Vagina (tissue), 2 donors: ENCODE measurements at regions not wholly inside any gene's neighbourhood (a gene's known extent, or its start where the extent isn't known, plus 50 kb on each side); places are given as distances from the start of the nearest gene placed in this dataset.

Experiments
- DNase-seq, 2 donors: peaks; one replicate each; pipeline ENCODE4 v3.0.0-alpha.2; 2017; ENCODE audit errors: extremely low spot score in 2 of 2
- H3K27ac ChIP-seq: fragments of 200-600 bp; sonication (generic); one replicate; pipeline ENCODE4 v1.5.1; 2019
- H3K27me3 ChIP-seq: fragments of 200-600 bp; sonication (generic); one replicate; pipeline ENCODE4 v1.5.1; 2019
- H3K36me3 ChIP-seq, 2 donors: fragments of 200-600 bp; sonication (generic); one replicate each; pipeline ENCODE4 v1.5.1; 2017 to 2019
- H3K4me1 ChIP-seq: fragments of 200-600 bp; sonication (generic); one replicate; pipeline ENCODE4 v1.5.1; 2019
- H3K4me3 ChIP-seq, 2 donors: fragments of 200-600 bp; sonication (generic); 1 replicate in 1 of 2; 2 replicates in 1 of 2; pipeline ENCODE4 v1.5.1; 2016 to 2019
- H3K9me3 ChIP-seq: fragments of 200-600 bp; sonication (generic); one replicate; pipeline ENCODE4 v1.5.1; 2019
- CTCF ChIP-seq, 3 experiments: fragments of 450-650 bp in 2 of 3; fragments of 200-600 bp in 1 of 3; sonication (generic) in 1 of 3; IDR thresholded peaks; one replicate each; pipeline ENCODE4 v1.5.1; 2017 to 2019; ENCODE audit warnings: antibody characterized with exemption in 3 of 3, mild to moderate bottlenecking in 2 of 3, moderate library complexity in 2 of 3
- POLR2A ChIP-seq, 2 donors: fragments of 450-650 bp; IDR thresholded peaks; one replicate each; pipeline ENCODE4 v1.6.1; 2017; ENCODE audit warnings: antibody characterized with exemption in 2 of 2, mild to moderate bottlenecking in 2 of 2, moderate library complexity in 2 of 2
- POLR2AphosphoS5 ChIP-seq, 2 donors: sonication (generic); formaldehyde crosslinking; IDR thresholded peaks; one replicate each; pipeline ENCODE4 v1.9.0; 2017; ENCODE audit warnings: antibody characterized with exemption in 2 of 2, mild to moderate bottlenecking in 2 of 2, low read depth in 1 of 2; ENCODE audit not compliant: insufficient read depth in 1 of 2
- intact Hi-C: fragments of 100-400 bp; cut with DNase I; formaldehyde crosslinking; loops from one replicate; pipeline ENCODE4 v1.15.1; 2023

- no peak for TF ChIP-seq CTCF (IDR thresholded peaks at IDR 0.05)
- no peak for TF ChIP-seq POLR2AphosphoS5 (IDR thresholded peaks at IDR 0.05; ENCODE audit: insufficient read depth in 1 of 2, low read depth in 1 of 2)
- TF ChIP-seq POLR2A (IDR thresholded peaks at IDR 0.05) = no peak
- no peaks in the 10 kb centered on the region for H3K4me1 ChIP-seq
- intact Hi-C loops = no loop called here
- H3K27me3 ChIP-seq = no peaks in the 10 kb centered on the region
- DNase-seq = no peak
- H3K36me3 ChIP-seq = no peaks in the 10 kb centered on the region
- H3K9me3 ChIP-seq = no peaks in the 10 kb centered on the region
- no peak overlapping the region for H3K27ac ChIP-seq
- H3K4me3 ChIP-seq = no peak overlapping the region
Measured at GRCh38 chr12:88969127-88969526, 383.2 kb downstream of the DUSP6 start.

GRCh38 chr12:88960213-88960878, 380.1 kb upstream of the KITLG start:
- intact Hi-C loops = no loop called here
- Histone ChIP-seq H3K27me3 (no peaks in the 10 kb centered on the region), H3K27ac (no peak overlapping the region), H3K4me3 (no peak overlapping the region), H3K4me1 (no peaks in the 10 kb centered on the region), H3K9me3 (no peaks in the 10 kb centered on the region), H3K36me3 (no peaks in the 10 kb centered on the region)
- TF ChIP-seq POLR2AphosphoS5 (IDR thresholded peaks at IDR 0.05; ENCODE audit: insufficient read depth in 1 of 2, low read depth in 1 of 2) = peak in 1 of 2 donors; percentile 74
- no peak for TF ChIP-seq POLR2A (IDR thresholded peaks at IDR 0.05)
- no peak for DNase-seq

DNA sequence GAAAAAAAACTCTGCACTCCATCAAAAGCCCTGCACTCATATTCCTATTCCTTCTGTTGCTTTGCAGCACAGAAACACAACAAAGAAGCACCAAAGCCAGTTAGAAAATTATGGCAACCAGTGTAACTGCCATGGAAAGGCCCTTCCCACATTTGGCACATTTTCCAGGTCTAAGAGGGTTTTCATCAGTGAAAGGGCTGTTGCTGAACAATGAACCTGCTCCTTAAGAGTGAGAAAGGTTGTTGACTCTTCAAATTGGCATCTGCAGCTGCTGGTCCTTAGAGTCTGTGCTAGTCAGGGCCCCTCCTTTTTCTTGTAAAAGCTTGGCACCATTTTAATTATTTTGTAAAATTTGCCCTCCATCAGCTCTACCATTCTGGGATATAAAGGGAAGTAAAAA, 378.7 kb upstream of the KITLG start:
- intact Hi-C loops = no loop called here
- Histone ChIP-seq H3K36me3 (no peaks in the 10 kb centered on the region), H3K9me3 (no peaks in the 10 kb centered on the region), H3K27ac (no peak overlapping the region), H3K4me3 (no peak overlapping the region), H3K4me1 (no peaks in the 10 kb centered on the region), H3K27me3 (no peaks in the 10 kb centered on the region)
- TF ChIP-seq CTCF (IDR thresholded peaks at IDR 0.05) (no peak), POLR2A (IDR thresholded peaks at IDR 0.05) (no peak), POLR2AphosphoS5 (IDR thresholded peaks at IDR 0.05; ENCODE audit: insufficient read depth in 1 of 2, low read depth in 1 of 2) (no peak)
- no peak for DNase-seq

DNA sequence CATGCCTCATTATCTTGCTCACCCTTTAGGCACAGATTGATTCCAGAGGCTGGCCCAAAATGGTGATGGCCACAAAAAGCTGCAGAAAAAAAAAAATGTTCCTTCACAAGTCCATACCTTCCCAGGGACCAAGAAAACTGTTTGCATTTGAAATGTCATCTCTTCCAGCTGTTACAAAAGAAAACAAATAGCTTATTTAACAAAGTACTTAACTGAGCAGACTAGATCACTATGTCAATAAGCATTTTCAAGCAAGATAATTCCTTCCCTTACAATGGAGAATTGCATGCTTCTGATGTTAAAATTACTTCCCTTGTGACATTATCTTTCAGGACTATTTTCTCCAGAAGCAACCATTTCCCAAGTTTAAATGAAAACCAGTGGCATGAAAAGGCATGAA, 377.9 kb upstream of the KITLG start:
- no peak overlapping the region for H3K27ac ChIP-seq
- intact Hi-C loops = no loop called here
- no peaks in the 10 kb centered on the region for H3K27me3 ChIP-seq
- H3K4me3 ChIP-seq = no peak overlapping the region
- TF ChIP-seq CTCF (IDR thresholded peaks at IDR 0.05) = no peak
- no peak for TF ChIP-seq POLR2A (IDR thresholded peaks at IDR 0.05)
- no peak for TF ChIP-seq POLR2AphosphoS5 (IDR thresholded peaks at IDR 0.05; ENCODE audit: insufficient read depth in 1 of 2, low read depth in 1 of 2)
- no peak for DNase-seq
- no peaks in the 10 kb centered on the region for H3K9me3 ChIP-seq
- no peaks in the 10 kb centered on the region for H3K36me3 ChIP-seq
- no peaks in the 10 kb centered on the region for H3K4me1 ChIP-seq

DNA sequence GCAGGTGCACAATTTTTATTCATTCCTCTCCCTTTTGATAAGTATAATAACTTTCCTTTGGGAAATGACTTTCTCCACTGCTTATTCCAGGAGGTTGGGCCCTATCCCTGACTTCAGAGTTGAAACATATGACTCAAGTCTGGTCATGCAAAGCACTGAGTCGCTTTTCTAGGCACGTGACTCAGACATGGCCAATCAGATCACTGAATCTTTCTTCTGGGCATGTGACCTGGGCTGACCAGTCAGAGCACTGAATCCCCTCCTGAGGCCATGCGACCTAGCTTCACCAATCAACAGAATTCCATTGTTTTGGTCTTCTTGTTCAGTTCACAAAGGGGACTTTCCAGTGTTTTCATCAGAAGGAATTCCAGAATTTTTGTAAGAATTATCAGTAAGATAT, 377.1 kb upstream of the KITLG start:
- DNase-seq = no peak
- no peaks in the 10 kb centered on the region for H3K4me1 ChIP-seq
- TF ChIP-seq POLR2A (IDR thresholded peaks at IDR 0.05) = no peak
- TF ChIP-seq POLR2AphosphoS5 (IDR thresholded peaks at IDR 0.05; ENCODE audit: insufficient read depth in 1 of 2, low read depth in 1 of 2) = no peak
- TF ChIP-seq CTCF (IDR thresholded peaks at IDR 0.05) = no peak
- H3K4me3 ChIP-seq = no peak overlapping the region
- intact Hi-C loops = no loop called here
- H3K36me3 ChIP-seq = no peaks in the 10 kb centered on the region
- H3K9me3 ChIP-seq = no peaks in the 10 kb centered on the region
- H3K27ac ChIP-seq = no peak overlapping the region
- H3K27me3 ChIP-seq = no peaks in the 10 kb centered on the region
